Neural cell (in vitro differentiated cells): ENCODE measurements at regions not wholly inside any gene's neighbourhood (a gene's known extent, or its start where the extent isn't known, plus 50 kb on each side); places are given as distances from the start of the nearest gene placed in this dataset.

ENCODE experiments used
- EZH2 ChIP-seq: fragments of 200-600, 300-800 bp; shearing (Covaris generic), sonication (generic); IDR thresholded peaks from 2 replicates; pipeline ENCODE4 v1.6.1; 2014; ENCODE audit warnings: antibody characterized with exemption, low read length, borderline replicate concordance, mild to moderate bottlenecking; ENCODE audit not compliant: insufficient read depth, poor library complexity, severe bottlenecking
- TAF1 ChIP-seq: IDR thresholded peaks from 2 replicates; pipeline ENCODE4 v1.6.1; 2012; ENCODE audit warnings: low read depth
- TF ChIP-seq, protein P1 (sequence below): fragments of 450-650 bp; IDR thresholded peaks from 2 replicates; pipeline ENCODE4 v1.5.1; 2014; ENCODE audit warnings: antibody characterized with exemption, mild to moderate bottlenecking, moderate library complexity; ENCODE audit not compliant: poor library complexity, severe bottlenecking
- TF ChIP-seq, protein P2 (sequence below): IDR thresholded peaks from 2 replicates; pipeline ENCODE4 v1.6.1; 2012; ENCODE audit warnings: borderline replicate concordance

DNA sequence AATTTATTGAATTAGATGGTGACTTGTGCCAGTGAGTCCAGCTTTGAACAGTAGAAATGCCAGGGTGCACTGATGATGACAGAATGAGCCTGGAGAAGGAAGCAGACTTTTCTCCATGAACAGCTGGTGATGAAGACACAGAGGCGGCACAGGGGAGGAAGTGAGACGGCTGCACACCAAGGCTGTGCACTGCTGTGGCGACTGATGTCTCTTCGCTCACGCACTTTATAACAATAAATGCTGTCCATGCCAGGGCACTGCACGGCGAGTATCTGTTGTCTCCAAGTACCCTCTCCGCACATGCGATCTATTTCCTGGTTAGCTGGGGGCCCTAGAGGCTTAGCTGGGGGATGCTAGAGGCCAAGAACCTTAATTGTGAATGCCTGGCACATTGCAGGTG lies 175.2 kb downstream of the TMEM200C start:
- TF ChIP-seq TAF1 (no peak), EZH2 (no peak)
- TF ChIP-seq, protein P1, sequence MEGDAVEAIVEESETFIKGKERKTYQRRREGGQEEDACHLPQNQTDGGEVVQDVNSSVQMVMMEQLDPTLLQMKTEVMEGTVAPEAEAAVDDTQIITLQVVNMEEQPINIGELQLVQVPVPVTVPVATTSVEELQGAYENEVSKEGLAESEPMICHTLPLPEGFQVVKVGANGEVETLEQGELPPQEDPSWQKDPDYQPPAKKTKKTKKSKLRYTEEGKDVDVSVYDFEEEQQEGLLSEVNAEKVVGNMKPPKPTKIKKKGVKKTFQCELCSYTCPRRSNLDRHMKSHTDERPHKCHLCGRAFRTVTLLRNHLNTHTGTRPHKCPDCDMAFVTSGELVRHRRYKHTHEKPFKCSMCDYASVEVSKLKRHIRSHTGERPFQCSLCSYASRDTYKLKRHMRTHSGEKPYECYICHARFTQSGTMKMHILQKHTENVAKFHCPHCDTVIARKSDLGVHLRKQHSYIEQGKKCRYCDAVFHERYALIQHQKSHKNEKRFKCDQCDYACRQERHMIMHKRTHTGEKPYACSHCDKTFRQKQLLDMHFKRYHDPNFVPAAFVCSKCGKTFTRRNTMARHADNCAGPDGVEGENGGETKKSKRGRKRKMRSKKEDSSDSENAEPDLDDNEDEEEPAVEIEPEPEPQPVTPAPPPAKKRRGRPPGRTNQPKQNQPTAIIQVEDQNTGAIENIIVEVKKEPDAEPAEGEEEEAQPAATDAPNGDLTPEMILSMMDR, result no peak
- TF ChIP-seq, protein P2, sequence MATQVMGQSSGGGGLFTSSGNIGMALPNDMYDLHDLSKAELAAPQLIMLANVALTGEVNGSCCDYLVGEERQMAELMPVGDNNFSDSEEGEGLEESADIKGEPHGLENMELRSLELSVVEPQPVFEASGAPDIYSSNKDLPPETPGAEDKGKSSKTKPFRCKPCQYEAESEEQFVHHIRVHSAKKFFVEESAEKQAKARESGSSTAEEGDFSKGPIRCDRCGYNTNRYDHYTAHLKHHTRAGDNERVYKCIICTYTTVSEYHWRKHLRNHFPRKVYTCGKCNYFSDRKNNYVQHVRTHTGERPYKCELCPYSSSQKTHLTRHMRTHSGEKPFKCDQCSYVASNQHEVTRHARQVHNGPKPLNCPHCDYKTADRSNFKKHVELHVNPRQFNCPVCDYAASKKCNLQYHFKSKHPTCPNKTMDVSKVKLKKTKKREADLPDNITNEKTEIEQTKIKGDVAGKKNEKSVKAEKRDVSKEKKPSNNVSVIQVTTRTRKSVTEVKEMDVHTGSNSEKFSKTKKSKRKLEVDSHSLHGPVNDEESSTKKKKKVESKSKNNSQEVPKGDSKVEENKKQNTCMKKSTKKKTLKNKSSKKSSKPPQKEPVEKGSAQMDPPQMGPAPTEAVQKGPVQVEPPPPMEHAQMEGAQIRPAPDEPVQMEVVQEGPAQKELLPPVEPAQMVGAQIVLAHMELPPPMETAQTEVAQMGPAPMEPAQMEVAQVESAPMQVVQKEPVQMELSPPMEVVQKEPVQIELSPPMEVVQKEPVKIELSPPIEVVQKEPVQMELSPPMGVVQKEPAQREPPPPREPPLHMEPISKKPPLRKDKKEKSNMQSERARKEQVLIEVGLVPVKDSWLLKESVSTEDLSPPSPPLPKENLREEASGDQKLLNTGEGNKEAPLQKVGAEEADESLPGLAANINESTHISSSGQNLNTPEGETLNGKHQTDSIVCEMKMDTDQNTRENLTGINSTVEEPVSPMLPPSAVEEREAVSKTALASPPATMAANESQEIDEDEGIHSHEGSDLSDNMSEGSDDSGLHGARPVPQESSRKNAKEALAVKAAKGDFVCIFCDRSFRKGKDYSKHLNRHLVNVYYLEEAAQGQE, result no peak
